ENCODE measurements at regions not wholly inside any gene's neighbourhood (a gene's known extent, or its start where the extent isn't known, plus 50 kb on each side); places are given as distances from the start of the nearest gene placed in this dataset.
A peak's percentile ranks its signal among the peaks of the same experiment; 100 is the strongest.
"Not testable (repeated sequence)": the region's sequence is repeated elsewhere in the genome, so short reads cannot be mapped to it uniquely, and the experiment has no call there.

DNA sequence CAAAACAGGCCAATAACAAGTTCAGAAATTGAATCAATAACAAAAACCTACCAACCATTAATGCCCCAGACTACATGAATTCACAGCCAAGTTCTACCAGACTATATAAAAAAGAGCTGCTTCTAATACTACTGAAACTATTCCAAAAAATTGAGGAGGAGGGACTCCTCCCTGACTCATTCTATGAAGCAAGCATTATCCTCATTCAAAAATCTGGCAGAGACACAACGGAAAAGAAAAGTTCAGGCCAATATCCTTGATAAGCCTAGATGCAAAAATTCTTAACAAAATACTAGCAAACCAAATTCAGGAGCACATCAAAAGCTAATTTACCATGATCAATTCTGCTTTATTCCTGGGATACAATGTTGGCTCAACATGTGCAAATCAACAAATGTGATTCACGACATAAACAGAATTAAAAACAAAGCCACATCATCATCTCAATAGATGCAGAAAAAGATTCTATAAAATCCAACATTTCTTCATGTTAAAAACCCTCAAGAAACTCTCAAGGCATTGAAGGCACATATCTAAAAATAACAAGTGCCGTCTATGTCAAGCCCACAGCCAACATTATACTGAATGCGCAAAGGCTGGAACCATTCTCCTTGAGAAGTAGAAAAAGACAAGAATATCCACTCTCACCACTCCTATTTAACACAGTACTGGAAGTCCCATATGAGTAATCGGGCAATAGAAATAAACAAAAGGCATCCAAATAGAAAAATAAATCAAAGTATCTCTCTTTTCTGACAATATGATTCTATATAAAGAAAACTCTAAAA is 573.6 kb upstream of the GRM7 start:
- Histone ChIP-seq H3K27ac (ENCODE audit: low read length) (no peak overlapping the region), H3K9me3 (ENCODE audit: control insufficient read depth, low read length) (no peaks in the 10 kb centered on the region), H3K4me1 (ENCODE audit: control insufficient read depth, insufficient read depth, low read length) (no peaks in the 10 kb centered on the region), H3K4me3 (ENCODE audit: low read length) (no peak overlapping the region), H3K27me3 (ENCODE audit: control insufficient read depth, insufficient read depth) (no peaks in the 10 kb centered on the region)
- ATAC-seq, result peak in 1 of 2 donors; percentile 51
- WGBS, result 50% methylated on average over 5 of the region's 5 CpGs
- intact Hi-C loops (cut with DNase I), result no loop called here
- DNase-seq, result no peak

- Histone ChIP-seq H3K27ac (ENCODE audit: low read length) (no peak overlapping the region), H3K4me1 (ENCODE audit: control insufficient read depth, insufficient read depth, low read length) (no peaks in the 10 kb centered on the region), H3K4me3 (ENCODE audit: low read length) (no peak overlapping the region), H3K27me3 (ENCODE audit: control insufficient read depth, insufficient read depth) (no peaks in the 10 kb centered on the region), H3K9me3 (ENCODE audit: control insufficient read depth, low read length) (no peaks in the 10 kb centered on the region)
- WGBS, result 69% methylated on average over 3 of the region's 3 CpGs
- ATAC-seq (no peak), DNase-seq (no peak)
- intact Hi-C loops (cut with DNase I), result no loop called here
Measured at GRCh38 chr3:6301626-6302025, 559.3 kb upstream of the GRM7 start.

- H3K9me3 ChIP-seq (ENCODE audit: control insufficient read depth, low read length), result no peaks in the 10 kb centered on the region
- no peak for ATAC-seq
- no peak overlapping the region for H3K27ac ChIP-seq (ENCODE audit: low read length)
- H3K27me3 ChIP-seq (ENCODE audit: control insufficient read depth, insufficient read depth), result no peaks in the 10 kb centered on the region
- intact Hi-C loops (cut with DNase I), result no loop called here
- WGBS, result 86% methylated on average over 4 of the region's 4 CpGs
- no peaks in the 10 kb centered on the region for H3K4me1 ChIP-seq (ENCODE audit: control insufficient read depth, insufficient read depth, low read length)
- DNase-seq, result no peak
- H3K4me3 ChIP-seq (ENCODE audit: low read length), result no peak overlapping the region
Measured at GRCh38 chr3:6315906-6316305, 545.0 kb upstream of the GRM7 start.

DNA sequence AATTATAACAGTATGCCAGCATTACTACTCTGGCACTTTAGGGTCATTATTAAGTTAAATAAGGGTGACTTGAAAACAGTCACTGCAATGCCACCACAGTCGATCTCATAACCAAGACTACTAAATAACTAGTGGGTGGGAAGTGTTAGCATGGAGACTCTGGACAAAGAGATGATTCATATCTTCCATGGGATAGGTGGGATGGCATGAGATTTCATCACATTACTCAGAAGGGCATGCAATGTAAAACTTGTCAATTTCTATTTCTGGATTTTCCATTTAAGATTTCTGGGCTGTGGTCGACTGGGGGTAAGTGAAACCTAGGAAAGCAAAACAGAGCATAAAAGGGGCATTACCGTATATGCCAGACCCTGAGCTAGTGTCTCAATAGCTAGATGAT is 538.9 kb upstream of the GRM7 start:
- no peak overlapping the region for H3K27ac ChIP-seq (ENCODE audit: low read length)
- H3K4me1 ChIP-seq (ENCODE audit: control insufficient read depth, insufficient read depth, low read length), result peaks cover 2% of the 10 kb centered on the region
- DNase-seq (no peak), ATAC-seq (no peak)
- WGBS, result 76% methylated on average over 3 of the region's 3 CpGs
- H3K9me3 ChIP-seq (ENCODE audit: control insufficient read depth, low read length), result no peaks in the 10 kb centered on the region
- H3K27me3 ChIP-seq (ENCODE audit: control insufficient read depth, insufficient read depth), result no peaks in the 10 kb centered on the region
- intact Hi-C loops (cut with DNase I), result no loop called here
- H3K4me3 ChIP-seq (ENCODE audit: low read length), result no peak overlapping the region

- H3K4me1 ChIP-seq (ENCODE audit: control insufficient read depth, insufficient read depth, low read length), result peaks cover 2% of the 10 kb centered on the region
- no peak overlapping the region for H3K4me3 ChIP-seq (ENCODE audit: low read length)
- H3K9me3 ChIP-seq (ENCODE audit: control insufficient read depth, low read length), result no peaks in the 10 kb centered on the region
- intact Hi-C loops (cut with DNase I), result no loop called here
- 44% methylated on average over 6 of the region's 6 CpGs for WGBS
- DNase-seq, result no peak
- H3K27me3 ChIP-seq (ENCODE audit: control insufficient read depth, insufficient read depth), result no peaks in the 10 kb centered on the region
- no peak overlapping the region for H3K27ac ChIP-seq (ENCODE audit: low read length)
- no peak for ATAC-seq
Measured at GRCh38 chr3:6326771-6327170, 534.1 kb upstream of the GRM7 start.

DNA sequence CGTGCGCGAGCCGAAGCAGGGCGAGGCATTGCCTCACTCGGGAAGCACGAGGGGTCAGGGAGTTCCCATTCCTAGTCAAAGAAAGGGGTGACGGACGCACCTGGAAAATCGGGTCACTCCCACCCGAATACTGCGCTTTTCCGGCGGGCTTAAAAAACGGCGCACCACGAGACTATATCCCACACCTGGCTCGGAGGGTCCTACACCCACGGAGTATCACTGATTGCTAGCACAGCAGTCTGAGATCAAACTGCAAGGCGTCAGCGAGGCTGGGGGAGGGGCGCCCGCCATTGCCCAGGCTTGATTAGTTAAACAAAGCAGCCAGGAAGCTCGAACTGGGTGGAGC is 520.0 kb upstream of the GRM7 start:
- WGBS, result 94% methylated on average over 24 of the region's 24 CpGs

DNA sequence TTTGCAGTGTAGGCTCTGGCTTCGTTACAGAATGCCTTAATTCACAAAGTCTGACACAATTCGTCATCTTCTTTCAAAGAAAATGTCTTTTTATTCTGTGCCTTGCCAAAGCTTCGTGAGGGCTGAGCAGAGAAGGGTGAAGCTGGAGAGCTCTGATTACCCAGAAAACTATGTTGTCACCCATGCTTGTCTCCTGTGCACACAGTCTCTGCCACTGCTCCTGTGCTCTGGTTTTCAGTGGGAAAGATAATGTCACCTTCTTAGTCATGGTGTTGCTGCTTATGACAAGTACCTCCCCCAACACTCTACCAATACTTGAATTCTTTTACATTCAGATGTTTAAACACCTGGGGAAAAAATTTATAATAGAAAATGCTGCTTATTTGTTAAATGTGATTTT is 509.2 kb upstream of the GRM7 start:
- intact Hi-C loops (cut with DNase I), result no loop called here
- DNase-seq (no peak), ATAC-seq (no peak)
- no peak overlapping the region for H3K27ac ChIP-seq (ENCODE audit: low read length)
- H3K27me3 ChIP-seq (ENCODE audit: control insufficient read depth, insufficient read depth), result no peaks in the 10 kb centered on the region
- no peaks in the 10 kb centered on the region for H3K9me3 ChIP-seq (ENCODE audit: control insufficient read depth, low read length)
- WGBS, result 34% methylated on average over 3 of the region's 3 CpGs
- H3K4me3 ChIP-seq (ENCODE audit: low read length), result no peak overlapping the region
- H3K4me1 ChIP-seq (ENCODE audit: control insufficient read depth, insufficient read depth, low read length), result no peaks in the 10 kb centered on the region

More for the DNA sequence above, 520.0 kb upstream of the GRM7 start:
- H3K9me3 ChIP-seq (ENCODE audit: control insufficient read depth, low read length); ATAC-seq; H3K4me1 ChIP-seq (ENCODE audit: control insufficient read depth, insufficient read depth, low read length); H3K27me3 ChIP-seq (ENCODE audit: control insufficient read depth, insufficient read depth); intact Hi-C loops (cut with DNase I); H3K4me3 ChIP-seq (ENCODE audit: low read length); DNase-seq; H3K27ac ChIP-seq (ENCODE audit: low read length): not testable (repeated sequence)

- H3K4me3 ChIP-seq (ENCODE audit: low read length), result no peak overlapping the region
- H3K27me3 ChIP-seq (ENCODE audit: control insufficient read depth, insufficient read depth), result no peaks in the 10 kb centered on the region
- DNase-seq (no peak), ATAC-seq (no peak)
- H3K4me1 ChIP-seq (ENCODE audit: control insufficient read depth, insufficient read depth, low read length), result no peaks in the 10 kb centered on the region
- H3K9me3 ChIP-seq (ENCODE audit: control insufficient read depth, low read length), result no peaks in the 10 kb centered on the region
- intact Hi-C loops (cut with DNase I), result no loop called here
- WGBS, result 73% methylated on average over 1 of the region's 1 CpG
- no peak overlapping the region for H3K27ac ChIP-seq (ENCODE audit: low read length)
Measured at GRCh38 chr3:6354653-6355052, 506.3 kb upstream of the GRM7 start.

- intact Hi-C loops (cut with DNase I), result no loop called here
- Histone ChIP-seq H3K4me3 (ENCODE audit: low read length) (no peak overlapping the region), H3K27ac (ENCODE audit: low read length) (no peak overlapping the region), H3K4me1 (ENCODE audit: control insufficient read depth, insufficient read depth, low read length) (no peaks in the 10 kb centered on the region), H3K9me3 (ENCODE audit: control insufficient read depth, low read length) (no peaks in the 10 kb centered on the region), H3K27me3 (ENCODE audit: control insufficient read depth, insufficient read depth) (no peaks in the 10 kb centered on the region)
- 83% methylated on average over 4 of the region's 4 CpGs for WGBS
- DNase-seq (no peak), ATAC-seq (no peak)
Measured at GRCh38 chr3:6362406-6362805, 498.5 kb upstream of the GRM7 start.

DNA sequence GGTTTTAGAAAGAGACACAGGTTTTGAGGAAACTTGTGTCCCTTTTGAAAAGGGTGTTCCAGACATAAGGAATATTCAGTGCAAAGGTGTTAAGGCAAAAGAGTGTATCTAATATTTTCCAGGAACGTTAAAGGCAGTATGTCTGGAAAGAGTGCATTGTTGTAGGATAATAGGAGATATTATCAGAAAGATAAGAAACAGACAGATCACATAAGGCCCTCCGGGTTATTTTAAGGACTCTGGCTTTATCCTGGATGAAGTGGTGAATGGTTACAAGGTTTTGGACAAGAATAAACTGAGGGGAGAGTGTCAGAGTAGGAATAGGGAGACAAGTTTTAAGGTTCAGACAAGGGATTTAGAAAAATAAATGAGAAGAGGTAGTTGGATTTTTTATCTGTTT is 493.7 kb upstream of the GRM7 start:
- Histone ChIP-seq H3K27me3 (ENCODE audit: control insufficient read depth, insufficient read depth) (no peaks in the 10 kb centered on the region), H3K27ac (ENCODE audit: low read length) (no peak overlapping the region), H3K4me3 (ENCODE audit: low read length) (no peak overlapping the region), H3K4me1 (ENCODE audit: control insufficient read depth, insufficient read depth, low read length) (no peaks in the 10 kb centered on the region), H3K9me3 (ENCODE audit: control insufficient read depth, low read length) (no peaks in the 10 kb centered on the region)
- intact Hi-C loops (cut with DNase I), result no loop called here
- DNase-seq (no peak), ATAC-seq (no peak)
- WGBS, result 36% methylated on average over 2 of the region's 2 CpGs

GRCh38 chr3:6392123-6392522 is 468.8 kb upstream of the GRM7 start:
- Histone ChIP-seq H3K4me1 (ENCODE audit: control insufficient read depth, insufficient read depth, low read length) (no peaks in the 10 kb centered on the region), H3K27ac (ENCODE audit: low read length) (no peak overlapping the region), H3K4me3 (ENCODE audit: low read length) (no peak overlapping the region), H3K9me3 (ENCODE audit: control insufficient read depth, low read length) (no peaks in the 10 kb centered on the region), H3K27me3 (ENCODE audit: control insufficient read depth, insufficient read depth) (no peaks in the 10 kb centered on the region)
- intact Hi-C loops (cut with DNase I), result loop anchor here in 1 of 4 donors (5.0 kb wide), 1 partner anchor 405 kb away; no protein-coding TSS in a partner anchor
- 67% methylated on average over 2 of the region's 2 CpGs for WGBS
- no peak for ATAC-seq
- no peak for DNase-seq

DNA sequence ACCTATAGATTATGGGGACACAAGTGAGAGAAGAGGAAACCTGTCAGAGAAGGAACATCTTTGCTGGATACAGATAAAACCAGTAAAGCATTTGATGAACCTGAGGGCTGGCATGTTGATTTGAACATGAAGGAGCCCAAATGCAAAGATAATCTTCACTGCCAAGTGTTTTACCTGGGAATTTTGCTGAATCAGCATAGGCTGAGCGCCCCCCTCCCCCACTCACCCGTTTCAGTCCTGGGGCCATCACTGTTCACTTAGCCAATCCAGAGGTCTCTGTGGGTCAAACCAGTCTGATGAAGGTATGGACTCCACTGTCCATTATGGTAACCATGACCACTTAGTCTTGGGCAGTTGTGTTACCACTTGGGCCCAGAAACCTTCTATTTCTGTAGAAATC is 466.0 kb upstream of the GRM7 start:
- ATAC-seq, result no peak
- no peaks in the 10 kb centered on the region for H3K27me3 ChIP-seq (ENCODE audit: control insufficient read depth, insufficient read depth)
- 87% methylated on average over 2 of the region's 2 CpGs for WGBS
- intact Hi-C loops (cut with DNase I), result loop anchor here in 1 of 4 donors (5.0 kb wide), 1 partner anchor 402 kb away; no protein-coding TSS in a partner anchor
- no peak overlapping the region for H3K4me3 ChIP-seq (ENCODE audit: low read length)
- H3K4me1 ChIP-seq (ENCODE audit: control insufficient read depth, insufficient read depth, low read length), result no peaks in the 10 kb centered on the region
- no peaks in the 10 kb centered on the region for H3K9me3 ChIP-seq (ENCODE audit: control insufficient read depth, low read length)
- DNase-seq, result no peak
- no peak overlapping the region for H3K27ac ChIP-seq (ENCODE audit: low read length)

All from right cardiac atrium (tissue), 5 donors.